SU-DHL-6 (cell line): ENCODE measurements at regions not wholly inside any gene's neighbourhood (a gene's known extent, or its start where the extent isn't known, plus 50 kb on each side); places are given as distances from the start of the nearest gene placed in this dataset.

Experiments
- EZH2phosphoT487 ChIP-seq: fragments of 200-600 bp; sonication (generic), shearing (Covaris generic); conservative IDR thresholded peaks from 2 replicates; pipeline ENCODE4 v1.6.1; 2018; ENCODE audit warnings: mild to moderate bottlenecking, antibody characterized with exemption, low read length, moderate library complexity, mixed read lengths
- TF ChIP-seq, protein P1 (sequence below): fragments of 200-600 bp; sonication (generic); IDR thresholded peaks from one replicate; pipeline ENCODE4 v1.5.1; 2017; ENCODE audit warnings: antibody characterized with exemption, mild to moderate bottlenecking, low read length, moderate library complexity; ENCODE audit not compliant: insufficient read depth, poor library complexity, severe bottlenecking

DNA sequence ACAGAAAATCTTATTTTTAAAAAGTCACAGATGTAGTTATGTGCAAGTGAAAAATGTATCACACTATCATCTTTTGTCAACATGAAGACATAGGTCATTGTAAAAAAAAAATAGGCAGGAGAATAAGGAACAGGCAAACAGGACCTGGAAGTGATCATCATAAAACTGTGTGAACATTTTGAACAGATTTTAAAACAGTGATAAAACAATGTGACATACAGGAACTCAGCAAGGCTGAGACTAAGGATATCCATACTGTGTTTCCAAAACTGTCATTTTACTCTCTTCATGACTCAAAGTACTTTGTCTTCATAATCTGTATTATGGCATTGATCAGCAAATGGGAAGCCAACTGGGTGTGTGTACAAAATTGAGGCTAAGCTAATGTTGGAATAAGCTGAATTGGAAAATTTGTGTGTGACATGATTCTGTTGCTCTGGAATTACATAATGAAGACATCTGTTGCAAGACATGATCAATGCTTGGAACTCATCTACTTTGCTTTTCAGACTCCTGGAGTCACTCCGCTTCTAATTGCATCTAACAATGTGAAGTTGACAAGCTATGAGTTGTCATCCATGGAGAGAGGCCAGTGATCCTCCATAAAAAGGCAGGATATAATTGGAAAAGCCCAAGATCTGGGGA lies 978.7 kb upstream of the NUDT12 start:
- TF ChIP-seq, protein P1, sequence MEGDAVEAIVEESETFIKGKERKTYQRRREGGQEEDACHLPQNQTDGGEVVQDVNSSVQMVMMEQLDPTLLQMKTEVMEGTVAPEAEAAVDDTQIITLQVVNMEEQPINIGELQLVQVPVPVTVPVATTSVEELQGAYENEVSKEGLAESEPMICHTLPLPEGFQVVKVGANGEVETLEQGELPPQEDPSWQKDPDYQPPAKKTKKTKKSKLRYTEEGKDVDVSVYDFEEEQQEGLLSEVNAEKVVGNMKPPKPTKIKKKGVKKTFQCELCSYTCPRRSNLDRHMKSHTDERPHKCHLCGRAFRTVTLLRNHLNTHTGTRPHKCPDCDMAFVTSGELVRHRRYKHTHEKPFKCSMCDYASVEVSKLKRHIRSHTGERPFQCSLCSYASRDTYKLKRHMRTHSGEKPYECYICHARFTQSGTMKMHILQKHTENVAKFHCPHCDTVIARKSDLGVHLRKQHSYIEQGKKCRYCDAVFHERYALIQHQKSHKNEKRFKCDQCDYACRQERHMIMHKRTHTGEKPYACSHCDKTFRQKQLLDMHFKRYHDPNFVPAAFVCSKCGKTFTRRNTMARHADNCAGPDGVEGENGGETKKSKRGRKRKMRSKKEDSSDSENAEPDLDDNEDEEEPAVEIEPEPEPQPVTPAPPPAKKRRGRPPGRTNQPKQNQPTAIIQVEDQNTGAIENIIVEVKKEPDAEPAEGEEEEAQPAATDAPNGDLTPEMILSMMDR = no peak
- TF ChIP-seq EZH2phosphoT487 = no peak
